ENCODE measurements at regions not wholly inside any gene's neighbourhood (a gene's known extent, or its start where the extent isn't known, plus 50 kb on each side); places are given as distances from the start of the nearest gene placed in this dataset.

DNA sequence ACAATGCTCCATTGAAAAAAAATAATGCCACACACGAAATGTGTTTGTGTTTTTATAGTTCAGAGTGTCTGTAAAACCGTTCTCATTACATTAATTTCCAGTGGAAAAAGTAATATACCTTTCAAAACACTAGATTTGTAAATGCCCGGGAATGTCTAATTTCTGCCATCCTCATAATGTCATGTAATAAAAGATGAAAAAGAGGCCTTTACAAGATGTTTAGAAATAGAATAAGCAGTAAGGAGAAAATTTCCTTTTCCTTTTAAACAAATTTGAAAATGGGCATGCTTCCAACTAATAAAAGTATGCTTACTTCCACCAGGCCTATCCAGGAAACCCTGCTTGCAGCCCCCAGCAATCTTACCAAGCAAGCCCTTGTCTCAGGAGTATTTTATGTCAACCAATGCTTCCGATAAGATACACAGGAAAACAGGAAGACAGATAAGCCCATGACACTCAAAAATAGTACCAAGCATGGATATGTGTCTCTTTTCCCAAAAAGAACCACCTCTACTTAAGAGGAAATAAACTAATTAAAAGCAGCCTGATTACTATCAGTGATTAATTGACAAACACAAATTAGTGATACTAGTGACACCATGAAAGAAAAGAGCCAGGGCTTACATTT is 894.7 kb upstream of the INTU start:
- TF ChIP-seq ZFP30 (CRISPR knock-in tag; IDR thresholded peaks at IDR 0.05) (no peak), ISL1 (CRISPR knock-in tag; IDR thresholded peaks at IDR 0.05) (no peak), ARNTL (CRISPR knock-in tag; IDR thresholded peaks at IDR 0.05; ENCODE audit: borderline replicate concordance, low read depth) (no peak), RARB (CRISPR knock-in tag; IDR thresholded peaks at IDR 0.05) (no peak), ZNF70 (CRISPR knock-in tag; IDR thresholded peaks at IDR 0.05) (no peak), OSR1 (CRISPR knock-in tag; IDR thresholded peaks at IDR 0.05) (no peak), BACH2 (CRISPR knock-in tag; IDR thresholded peaks at IDR 0.05; ENCODE audit: borderline replicate concordance) (no peak), ZNF8 (CRISPR knock-in tag; IDR thresholded peaks at IDR 0.05) (no peak), ZC3H10 (CRISPR knock-in tag; IDR thresholded peaks at IDR 0.05) (no peak), ZNF565 (CRISPR knock-in tag; conservative IDR thresholded peaks at IDR 0.05; ENCODE audit: low read depth) (no peak), TCF4 (CRISPR knock-in tag; IDR thresholded peaks at IDR 0.05; ENCODE audit: borderline replicate concordance) (no peak), PPARA (CRISPR knock-in tag; IDR thresholded peaks at IDR 0.05; ENCODE audit: borderline replicate concordance) (no peak)
- TF ChIP-seq, protein P1, sequence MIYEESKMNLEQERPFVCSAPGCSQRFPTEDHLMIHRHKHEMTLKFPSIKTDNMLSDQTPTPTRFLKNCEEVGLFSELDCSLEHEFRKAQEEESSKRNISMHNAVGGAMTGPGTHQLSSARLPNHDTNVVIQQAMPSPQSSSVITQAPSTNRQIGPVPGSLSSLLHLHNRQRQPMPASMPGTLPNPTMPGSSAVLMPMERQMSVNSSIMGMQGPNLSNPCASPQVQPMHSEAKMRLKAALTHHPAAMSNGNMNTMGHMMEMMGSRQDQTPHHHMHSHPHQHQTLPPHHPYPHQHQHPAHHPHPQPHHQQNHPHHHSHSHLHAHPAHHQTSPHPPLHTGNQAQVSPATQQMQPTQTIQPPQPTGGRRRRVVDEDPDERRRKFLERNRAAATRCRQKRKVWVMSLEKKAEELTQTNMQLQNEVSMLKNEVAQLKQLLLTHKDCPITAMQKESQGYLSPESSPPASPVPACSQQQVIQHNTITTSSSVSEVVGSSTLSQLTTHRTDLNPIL (CRISPR knock-in tag; IDR thresholded peaks at IDR 0.05; ENCODE audit: low read depth) = no peak
- TF ChIP-seq, protein P2, sequence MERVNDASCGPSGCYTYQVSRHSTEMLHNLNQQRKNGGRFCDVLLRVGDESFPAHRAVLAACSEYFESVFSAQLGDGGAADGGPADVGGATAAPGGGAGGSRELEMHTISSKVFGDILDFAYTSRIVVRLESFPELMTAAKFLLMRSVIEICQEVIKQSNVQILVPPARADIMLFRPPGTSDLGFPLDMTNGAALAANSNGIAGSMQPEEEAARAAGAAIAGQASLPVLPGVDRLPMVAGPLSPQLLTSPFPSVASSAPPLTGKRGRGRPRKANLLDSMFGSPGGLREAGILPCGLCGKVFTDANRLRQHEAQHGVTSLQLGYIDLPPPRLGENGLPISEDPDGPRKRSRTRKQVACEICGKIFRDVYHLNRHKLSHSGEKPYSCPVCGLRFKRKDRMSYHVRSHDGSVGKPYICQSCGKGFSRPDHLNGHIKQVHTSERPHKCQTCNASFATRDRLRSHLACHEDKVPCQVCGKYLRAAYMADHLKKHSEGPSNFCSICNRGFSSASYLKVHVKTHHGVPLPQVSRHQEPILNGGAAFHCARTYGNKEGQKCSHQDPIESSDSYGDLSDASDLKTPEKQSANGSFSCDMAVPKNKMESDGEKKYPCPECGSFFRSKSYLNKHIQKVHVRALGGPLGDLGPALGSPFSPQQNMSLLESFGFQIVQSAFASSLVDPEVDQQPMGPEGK (CRISPR knock-in tag; IDR thresholded peaks at IDR 0.05; ENCODE audit: borderline replicate concordance) = no peak
- TF ChIP-seq, protein P3, sequence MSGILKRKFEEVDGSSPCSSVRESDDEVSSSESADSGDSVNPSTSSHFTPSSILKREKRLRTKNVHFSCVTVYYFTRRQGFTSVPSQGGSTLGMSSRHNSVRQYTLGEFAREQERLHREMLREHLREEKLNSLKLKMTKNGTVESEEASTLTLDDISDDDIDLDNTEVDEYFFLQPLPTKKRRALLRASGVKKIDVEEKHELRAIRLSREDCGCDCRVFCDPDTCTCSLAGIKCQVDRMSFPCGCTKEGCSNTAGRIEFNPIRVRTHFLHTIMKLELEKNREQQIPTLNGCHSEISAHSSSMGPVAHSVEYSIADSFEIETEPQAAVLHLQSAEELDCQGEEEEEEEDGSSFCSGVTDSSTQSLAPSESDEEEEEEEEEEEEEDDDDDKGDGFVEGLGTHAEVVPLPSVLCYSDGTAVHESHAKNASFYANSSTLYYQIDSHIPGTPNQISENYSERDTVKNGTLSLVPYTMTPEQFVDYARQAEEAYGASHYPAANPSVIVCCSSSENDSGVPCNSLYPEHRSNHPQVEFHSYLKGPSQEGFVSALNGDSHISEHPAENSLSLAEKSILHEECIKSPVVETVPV (CRISPR knock-in tag; IDR thresholded peaks at IDR 0.05) = no peak
- TF ChIP-seq, protein P4, sequence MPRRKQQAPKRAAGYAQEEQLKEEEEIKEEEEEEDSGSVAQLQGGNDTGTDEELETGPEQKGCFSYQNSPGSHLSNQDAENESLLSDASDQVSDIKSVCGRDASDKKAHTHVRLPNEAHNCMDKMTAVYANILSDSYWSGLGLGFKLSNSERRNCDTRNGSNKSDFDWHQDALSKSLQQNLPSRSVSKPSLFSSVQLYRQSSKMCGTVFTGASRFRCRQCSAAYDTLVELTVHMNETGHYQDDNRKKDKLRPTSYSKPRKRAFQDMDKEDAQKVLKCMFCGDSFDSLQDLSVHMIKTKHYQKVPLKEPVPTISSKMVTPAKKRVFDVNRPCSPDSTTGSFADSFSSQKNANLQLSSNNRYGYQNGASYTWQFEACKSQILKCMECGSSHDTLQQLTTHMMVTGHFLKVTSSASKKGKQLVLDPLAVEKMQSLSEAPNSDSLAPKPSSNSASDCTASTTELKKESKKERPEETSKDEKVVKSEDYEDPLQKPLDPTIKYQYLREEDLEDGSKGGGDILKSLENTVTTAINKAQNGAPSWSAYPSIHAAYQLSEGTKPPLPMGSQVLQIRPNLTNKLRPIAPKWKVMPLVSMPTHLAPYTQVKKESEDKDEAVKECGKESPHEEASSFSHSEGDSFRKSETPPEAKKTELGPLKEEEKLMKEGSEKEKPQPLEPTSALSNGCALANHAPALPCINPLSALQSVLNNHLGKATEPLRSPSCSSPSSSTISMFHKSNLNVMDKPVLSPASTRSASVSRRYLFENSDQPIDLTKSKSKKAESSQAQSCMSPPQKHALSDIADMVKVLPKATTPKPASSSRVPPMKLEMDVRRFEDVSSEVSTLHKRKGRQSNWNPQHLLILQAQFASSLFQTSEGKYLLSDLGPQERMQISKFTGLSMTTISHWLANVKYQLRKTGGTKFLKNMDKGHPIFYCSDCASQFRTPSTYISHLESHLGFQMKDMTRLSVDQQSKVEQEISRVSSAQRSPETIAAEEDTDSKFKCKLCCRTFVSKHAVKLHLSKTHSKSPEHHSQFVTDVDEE (CRISPR knock-in tag; IDR thresholded peaks at IDR 0.05) = no peak
- no peak for ATAC-seq

DNA sequence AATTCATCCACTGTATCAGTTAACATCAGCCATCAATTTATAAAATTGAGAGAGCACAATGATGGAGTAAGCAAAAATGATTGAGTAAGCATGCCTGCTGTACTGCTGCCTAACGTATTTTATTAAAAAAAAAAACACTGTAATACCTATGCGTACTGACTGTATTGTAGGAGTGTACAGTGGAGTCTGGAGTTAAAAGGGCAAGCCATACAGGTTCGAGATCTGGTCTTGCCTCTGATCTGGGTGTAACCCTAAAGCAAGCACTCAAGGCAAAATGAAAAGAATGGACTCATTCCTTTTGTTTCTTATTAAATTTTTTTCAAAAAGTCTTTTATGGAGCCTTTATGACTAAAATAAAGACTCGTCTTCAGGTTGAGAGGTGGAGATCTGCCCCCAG is 894.2 kb upstream of the INTU start:
- ATAC-seq = no peak
- TF ChIP-seq, protein P3 (CRISPR knock-in tag; IDR thresholded peaks at IDR 0.05) = no peak
- TF ChIP-seq, protein P1 (CRISPR knock-in tag; IDR thresholded peaks at IDR 0.05; ENCODE audit: low read depth) = no peak
- no peak for TF ChIP-seq ISL1 (CRISPR knock-in tag; IDR thresholded peaks at IDR 0.05)
- TF ChIP-seq ZFP3 (CRISPR knock-in tag; IDR thresholded peaks at IDR 0.05) = no peak
- TF ChIP-seq, protein P5, sequence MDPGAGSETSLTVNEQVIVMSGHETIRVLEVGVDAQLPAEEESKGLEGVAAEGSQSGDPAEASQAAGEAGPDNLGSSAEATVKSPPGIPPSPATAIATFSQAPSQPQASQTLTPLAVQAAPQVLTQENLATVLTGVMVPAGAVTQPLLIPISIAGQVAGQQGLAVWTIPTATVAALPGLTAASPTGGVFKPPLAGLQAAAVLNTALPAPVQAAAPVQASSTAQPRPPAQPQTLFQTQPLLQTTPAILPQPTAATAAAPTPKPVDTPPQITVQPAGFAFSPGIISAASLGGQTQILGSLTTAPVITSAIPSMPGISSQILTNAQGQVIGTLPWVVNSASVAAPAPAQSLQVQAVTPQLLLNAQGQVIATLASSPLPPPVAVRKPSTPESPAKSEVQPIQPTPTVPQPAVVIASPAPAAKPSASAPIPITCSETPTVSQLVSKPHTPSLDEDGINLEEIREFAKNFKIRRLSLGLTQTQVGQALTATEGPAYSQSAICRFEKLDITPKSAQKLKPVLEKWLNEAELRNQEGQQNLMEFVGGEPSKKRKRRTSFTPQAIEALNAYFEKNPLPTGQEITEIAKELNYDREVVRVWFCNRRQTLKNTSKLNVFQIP (CRISPR knock-in tag; IDR thresholded peaks at IDR 0.05; ENCODE audit: borderline replicate concordance, low read depth) = no peak
- TF ChIP-seq RARB (CRISPR knock-in tag; IDR thresholded peaks at IDR 0.05) = no peak
- TF ChIP-seq OSR1 (CRISPR knock-in tag; IDR thresholded peaks at IDR 0.05) = no peak
- TF ChIP-seq SNAI2 (CRISPR knock-in tag; IDR thresholded peaks at IDR 0.05) = no peak
- TF ChIP-seq GLIS3 (CRISPR knock-in tag; IDR thresholded peaks at IDR 0.05) = no peak
- TF ChIP-seq CSDC2 (CRISPR knock-in tag; IDR thresholded peaks at IDR 0.05) = no peak
- TF ChIP-seq, protein P4 (CRISPR knock-in tag; IDR thresholded peaks at IDR 0.05) = no peak
- TF ChIP-seq ARNTL (CRISPR knock-in tag; IDR thresholded peaks at IDR 0.05; ENCODE audit: borderline replicate concordance, low read depth) = no peak
- no peak for TF ChIP-seq ZNF70 (CRISPR knock-in tag; IDR thresholded peaks at IDR 0.05)
- no peak for TF ChIP-seq ESRRG (CRISPR knock-in tag; IDR thresholded peaks at IDR 0.05)
- TF ChIP-seq ZC3H10 (CRISPR knock-in tag; IDR thresholded peaks at IDR 0.05) = no peak
- TF ChIP-seq ZFP30 (CRISPR knock-in tag; IDR thresholded peaks at IDR 0.05) = no peak
